GM12874 (cell line): ENCODE measurements at regions not wholly inside any gene's neighbourhood (a gene's known extent, or its start where the extent isn't known, plus 50 kb on each side); places are given as distances from the start of the nearest gene placed in this dataset.

ENCODE experiments used
- TF ChIP-seq, protein P1 (sequence below): IDR thresholded peaks from 2 replicates; pipeline ENCODE4 v1.5.1; 2011; ENCODE audit warnings: low read depth, mild to moderate bottlenecking, control low read depth, low read length, moderate library complexity; ENCODE audit not compliant: insufficient read depth

GRCh38 chr2:34909992-34910705, 1311.0 kb upstream of the FAM98A start:
- TF ChIP-seq, protein P1, sequence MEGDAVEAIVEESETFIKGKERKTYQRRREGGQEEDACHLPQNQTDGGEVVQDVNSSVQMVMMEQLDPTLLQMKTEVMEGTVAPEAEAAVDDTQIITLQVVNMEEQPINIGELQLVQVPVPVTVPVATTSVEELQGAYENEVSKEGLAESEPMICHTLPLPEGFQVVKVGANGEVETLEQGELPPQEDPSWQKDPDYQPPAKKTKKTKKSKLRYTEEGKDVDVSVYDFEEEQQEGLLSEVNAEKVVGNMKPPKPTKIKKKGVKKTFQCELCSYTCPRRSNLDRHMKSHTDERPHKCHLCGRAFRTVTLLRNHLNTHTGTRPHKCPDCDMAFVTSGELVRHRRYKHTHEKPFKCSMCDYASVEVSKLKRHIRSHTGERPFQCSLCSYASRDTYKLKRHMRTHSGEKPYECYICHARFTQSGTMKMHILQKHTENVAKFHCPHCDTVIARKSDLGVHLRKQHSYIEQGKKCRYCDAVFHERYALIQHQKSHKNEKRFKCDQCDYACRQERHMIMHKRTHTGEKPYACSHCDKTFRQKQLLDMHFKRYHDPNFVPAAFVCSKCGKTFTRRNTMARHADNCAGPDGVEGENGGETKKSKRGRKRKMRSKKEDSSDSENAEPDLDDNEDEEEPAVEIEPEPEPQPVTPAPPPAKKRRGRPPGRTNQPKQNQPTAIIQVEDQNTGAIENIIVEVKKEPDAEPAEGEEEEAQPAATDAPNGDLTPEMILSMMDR = no peak

GRCh38 chr2:34907812-34908211, 1308.7 kb upstream of the FAM98A start:
- TF ChIP-seq, protein P1 = no peak

GRCh38 chr2:34901739-34902138, 1302.6 kb upstream of the FAM98A start:
- TF ChIP-seq, protein P1 = no peak

- TF ChIP-seq, protein P1 = no peak
Observed at GRCh38 chr2:34899079-34899478, 1300.0 kb upstream of the FAM98A start.

GRCh38 chr2:34892766-34893165, 1293.7 kb upstream of the FAM98A start:
- TF ChIP-seq, protein P1 = no peak

GRCh38 chr2:34892256-34892655, 1293.2 kb upstream of the FAM98A start:
- TF ChIP-seq, protein P1 = no peak

GRCh38 chr2:34875091-34875745, 1276.1 kb upstream of the FAM98A start:
- TF ChIP-seq, protein P1 = no peak
